Neural crest cell (in vitro differentiated cells): ENCODE measurements at regions not wholly inside any gene's neighbourhood (a gene's known extent, or its start where the extent isn't known, plus 50 kb on each side); places are given as distances from the start of the nearest gene placed in this dataset.
A peak's percentile ranks its signal among the peaks of the same experiment; 100 is the strongest.

Experiments used
- DNase-seq: peaks from one replicate; pipeline ENCODE4 v3.0.0; 2021; ENCODE audit warnings: low read depth, mixed read lengths, low spot score
- H3K27ac Mint-ChIP-seq: one replicate; pipeline ENCODE4 v1.8.0; 2021; ENCODE audit warnings: mild to moderate bottlenecking, mixed read lengths; ENCODE audit not compliant: unreplicated experiment
- H3K27me3 Mint-ChIP-seq: 2 replicates; pipeline ENCODE4 v1.8.0; 2021; ENCODE audit warnings: low read depth, mild to moderate bottlenecking, mixed read lengths
- H3K36me3 Mint-ChIP-seq: 2 replicates; pipeline ENCODE4 v1.8.0; 2021; ENCODE audit warnings: low read depth, mild to moderate bottlenecking, mixed read lengths
- H3K4me1 Mint-ChIP-seq: 2 replicates; pipeline ENCODE4 v1.8.0; 2021; ENCODE audit warnings: mixed read lengths
- H3K4me3 Mint-ChIP-seq: one replicate; pipeline ENCODE4 v1.8.0; 2021; ENCODE audit warnings: mild to moderate bottlenecking, mixed read lengths
- H3K9me3 Mint-ChIP-seq: 2 replicates; pipeline ENCODE4 v1.8.0; 2021; ENCODE audit warnings: mixed read lengths
- CTCF ChIP-seq: fragments of 200-600 bp; sonication (generic); conservative IDR thresholded peaks from 2 replicates; pipeline ENCODE4 v1.5.0; 2021; ENCODE audit warnings: antibody characterized with exemption, mild to moderate bottlenecking

DNA sequence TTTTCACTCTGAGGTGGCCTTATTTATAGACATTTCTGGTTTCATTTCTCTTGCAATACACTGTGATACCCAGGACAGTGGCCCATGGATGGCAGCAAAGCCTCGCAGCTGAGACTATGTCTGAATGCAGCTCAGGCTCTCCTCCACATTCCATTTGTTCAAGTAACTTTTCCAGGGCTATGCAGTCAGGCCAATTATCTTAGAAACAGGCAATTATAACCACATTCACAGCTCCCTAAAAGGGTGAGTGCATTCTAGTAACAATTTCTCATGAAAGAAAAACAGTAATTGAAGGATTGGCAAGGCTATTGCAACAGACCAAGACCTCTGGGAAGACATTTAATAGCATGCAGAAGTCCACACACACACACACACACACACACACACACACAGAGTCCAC is 264.0 kb downstream of the TBC1D4 start:
- Mint-ChIP-seq H3K27ac (no peak overlapping the region), H3K4me3 (peak overlapping the region; percentile 57), H3K27me3 (no peaks in the 10 kb centered on the region), H3K36me3 (no peaks in the 10 kb centered on the region), H3K9me3 (peaks cover 2% of the 10 kb centered on the region), H3K4me1 (peaks cover 40% of the 10 kb centered on the region)
- no peak for TF ChIP-seq CTCF
- DNase-seq: no peak

- Mint-ChIP-seq H3K36me3 (no peaks in the 10 kb centered on the region), H3K27me3 (no peaks in the 10 kb centered on the region), H3K27ac (no peak overlapping the region), H3K4me3 (no peak overlapping the region), H3K9me3 (peaks cover 6% of the 10 kb centered on the region), H3K4me1 (peaks cover 40% of the 10 kb centered on the region)
- no peak for DNase-seq
- TF ChIP-seq CTCF: no peak
These were observed 265.9 kb downstream of the TBC1D4 start for GRCh38 chr13:75216038-75216437.

GRCh38 chr13:75214846-75215245 is 267.1 kb downstream of the TBC1D4 start:
- Mint-ChIP-seq H3K4me1 (peaks cover 37% of the 10 kb centered on the region), H3K27ac (no peak overlapping the region), H3K9me3 (peaks cover 6% of the 10 kb centered on the region), H3K4me3 (no peak overlapping the region), H3K36me3 (no peaks in the 10 kb centered on the region), H3K27me3 (no peaks in the 10 kb centered on the region)
- no peak for TF ChIP-seq CTCF
- DNase-seq: no peak

DNA sequence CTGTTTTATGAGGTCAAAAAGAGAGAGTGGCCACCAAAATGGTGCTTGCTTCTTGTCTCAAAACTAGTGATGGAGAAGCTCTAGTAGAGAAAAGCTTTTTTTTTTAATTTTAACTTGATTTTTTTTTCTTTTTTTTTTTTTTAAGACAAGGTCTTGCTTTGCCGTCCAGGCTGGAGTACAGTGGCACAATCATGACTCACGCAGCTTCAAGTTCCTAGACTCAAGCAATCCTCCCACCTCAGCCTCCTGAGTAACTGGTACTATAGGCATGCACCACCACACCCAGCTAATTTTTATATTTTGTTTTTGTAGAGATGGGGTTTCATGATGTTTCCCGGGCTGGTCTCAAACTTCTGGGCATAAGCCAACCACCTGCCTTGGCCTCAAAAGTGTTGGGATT is 279.0 kb downstream of the TBC1D4 start:
- peaks cover 16% of the 10 kb centered on the region for H3K9me3 Mint-ChIP-seq
- no peak for DNase-seq
- H3K4me3 Mint-ChIP-seq: no peak overlapping the region
- no peak overlapping the region for H3K27ac Mint-ChIP-seq
- peaks cover 19% of the 10 kb centered on the region for H3K36me3 Mint-ChIP-seq
- no peak for TF ChIP-seq CTCF
- H3K27me3 Mint-ChIP-seq: no peaks in the 10 kb centered on the region
- H3K4me1 Mint-ChIP-seq: peaks cover 45% of the 10 kb centered on the region

- H3K27ac Mint-ChIP-seq: peak overlapping the region; percentile 39
- peaks cover 4% of the 10 kb centered on the region for H3K36me3 Mint-ChIP-seq
- peaks cover 88% of the 10 kb centered on the region for H3K4me1 Mint-ChIP-seq
- TF ChIP-seq CTCF: no peak
- H3K4me3 Mint-ChIP-seq: no peak overlapping the region
- no peaks in the 10 kb centered on the region for H3K27me3 Mint-ChIP-seq
- DNase-seq: no peak
- H3K9me3 Mint-ChIP-seq: peaks cover 3% of the 10 kb centered on the region
These were observed 284.2 kb downstream of the TBC1D4 start for GRCh38 chr13:75197803-75198202.
